ENCODE measurements at regions not wholly inside any gene's neighbourhood (a gene's known extent, or its start where the extent isn't known, plus 50 kb on each side); places are given as distances from the start of the nearest gene placed in this dataset.
"Not testable (repeated sequence)": the region's sequence is repeated elsewhere in the genome, so short reads cannot be mapped to it uniquely, and the experiment has no call there.

- H3K9me3 ChIP-seq; H3K4me3 ChIP-seq; H3K27ac ChIP-seq; intact Hi-C loops (cut with DNase I); H3K4me1 ChIP-seq; H3K36me3 ChIP-seq; H3K27me3 ChIP-seq; ATAC-seq; DNase-seq: not testable (repeated sequence)
- no CpG with 5 or more reads among the region's 15 CpGs for WGBS, 4 donors
Measured at GRCh38 chr21:8406331-8406730, 2115.1 kb upstream of the TPTE start.

DNA sequence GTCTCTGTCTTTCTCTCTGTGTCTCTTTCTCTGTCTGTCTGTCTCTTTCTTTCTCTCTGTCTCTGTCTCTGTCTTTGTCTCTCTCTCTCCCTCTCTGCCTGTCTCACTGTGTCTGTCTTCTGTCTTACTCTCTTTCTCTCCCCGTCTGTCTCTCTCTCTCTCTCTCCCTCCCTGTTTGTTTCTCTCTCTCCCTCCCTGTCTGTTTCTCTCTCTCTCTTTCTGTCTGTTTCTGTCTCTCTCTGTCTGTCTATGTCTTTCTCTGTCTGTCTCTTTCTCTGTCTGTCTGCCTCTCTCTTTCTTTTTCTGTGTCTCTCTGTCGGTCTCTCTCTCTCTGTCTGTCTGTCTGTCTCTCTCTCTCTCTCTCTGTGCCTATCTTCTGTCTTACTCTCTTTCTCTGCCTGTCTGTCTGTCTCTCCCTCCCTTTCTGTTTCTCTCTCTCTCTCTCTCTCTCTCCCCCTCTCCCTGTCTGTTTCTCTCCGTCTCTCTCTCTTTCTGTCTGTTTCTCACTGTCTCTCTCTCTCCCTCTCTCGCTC lies 2110.2 kb upstream of the TPTE start:
- H3K27ac ChIP-seq; DNase-seq; H3K4me1 ChIP-seq; H3K27me3 ChIP-seq; H3K36me3 ChIP-seq; intact Hi-C loops (cut with DNase I); H3K9me3 ChIP-seq; H3K4me3 ChIP-seq: not testable (repeated sequence)
- WGBS, 4 donors = 80% methylated on average over 1 of the region's 4 CpGs; no CpG with 5 or more reads in 3 of the 4 donors
- peak in 3 of 4 donors; percentile 19 to 52 (median 36) for ATAC-seq

- TF ChIP-seq POLR2A (IDR thresholded peaks at IDR 0.05) = peak in 1 of 2 donors; percentile 100
- ATAC-seq (peak; percentile 95 to 98 (median 96)), DNase-seq (peak in 3 of 5 donors; percentile 0 to 7 (median 4))
- H3K9me3 ChIP-seq; H3K36me3 ChIP-seq; H3K27ac ChIP-seq; H3K4me3 ChIP-seq; intact Hi-C loops (cut with DNase I); H3K27me3 ChIP-seq; H3K4me1 ChIP-seq: not testable (repeated sequence)
- WGBS, 4 donors = 59 to 72% methylated on average over 2 of the region's 2 CpGs; no CpG with 5 or more reads in 2 of the 4 donors
Measured at GRCh38 chr21:8419925-8420560, 2101.3 kb upstream of the TPTE start.

- ATAC-seq = peak; percentile 60 to 83 (median 68)
- H3K36me3 ChIP-seq; H3K9me3 ChIP-seq; H3K4me1 ChIP-seq; H3K4me3 ChIP-seq; H3K27me3 ChIP-seq; H3K27ac ChIP-seq; intact Hi-C loops (cut with DNase I); DNase-seq: not testable (repeated sequence)
- WGBS, 4 donors = no CpG with 5 or more reads among the region's 47 CpGs
Measured at GRCh38 chr21:8427790-8428667, 2093.4 kb upstream of the TPTE start.

DNA sequence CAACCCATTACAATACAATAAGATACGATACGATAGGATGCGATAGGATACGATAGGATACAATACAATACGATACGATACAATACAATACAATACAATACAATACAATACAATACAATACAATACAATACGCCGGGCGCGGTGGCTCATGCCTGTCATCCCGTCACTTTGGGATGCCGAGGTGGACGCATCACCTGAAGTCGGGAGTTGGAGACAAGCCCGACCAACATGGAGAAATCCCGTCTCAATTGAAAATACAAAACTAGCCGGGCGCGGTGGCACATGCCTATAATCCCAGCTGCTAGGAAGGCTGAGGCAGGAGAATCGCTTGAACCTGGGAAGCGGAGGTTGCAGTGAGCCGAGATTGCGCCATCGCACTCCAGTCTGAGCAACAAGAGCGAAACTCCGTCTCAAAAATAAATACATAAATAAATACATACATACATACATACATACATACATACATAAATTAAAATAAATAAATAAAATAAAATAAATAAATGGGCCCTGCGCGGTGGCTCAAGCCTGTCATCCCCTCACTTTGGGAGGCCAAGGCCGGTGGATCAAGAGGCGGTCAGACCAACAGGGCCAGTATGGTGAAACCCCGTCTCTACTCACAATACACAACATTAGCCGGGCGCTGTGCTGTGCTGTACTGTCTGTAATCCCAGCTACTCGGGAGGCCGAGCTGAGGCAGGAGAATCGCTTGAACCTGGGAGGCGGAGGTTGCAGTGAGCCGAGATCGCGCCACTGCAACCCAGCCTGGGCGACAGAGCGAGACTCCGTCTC lies 2092.5 kb upstream of the TPTE start:
- intact Hi-C loops (cut with DNase I); DNase-seq; H3K9me3 ChIP-seq; H3K4me3 ChIP-seq; H3K4me1 ChIP-seq; H3K27ac ChIP-seq; H3K27me3 ChIP-seq; H3K36me3 ChIP-seq: not testable (repeated sequence)
- WGBS, 4 donors = no CpG with 5 or more reads among the region's 43 CpGs
- ATAC-seq = peak; percentile 82 to 87 (median 85)

GRCh38 chr21:8434710-8435109 lies 2086.7 kb upstream of the TPTE start:
- DNase-seq; H3K4me1 ChIP-seq; intact Hi-C loops (cut with DNase I); H3K36me3 ChIP-seq; H3K27ac ChIP-seq; H3K27me3 ChIP-seq; ATAC-seq; H3K4me3 ChIP-seq; H3K9me3 ChIP-seq: not testable (repeated sequence)
- WGBS, 4 donors = no CpG with 5 or more reads among the region's 64 CpGs

DNA sequence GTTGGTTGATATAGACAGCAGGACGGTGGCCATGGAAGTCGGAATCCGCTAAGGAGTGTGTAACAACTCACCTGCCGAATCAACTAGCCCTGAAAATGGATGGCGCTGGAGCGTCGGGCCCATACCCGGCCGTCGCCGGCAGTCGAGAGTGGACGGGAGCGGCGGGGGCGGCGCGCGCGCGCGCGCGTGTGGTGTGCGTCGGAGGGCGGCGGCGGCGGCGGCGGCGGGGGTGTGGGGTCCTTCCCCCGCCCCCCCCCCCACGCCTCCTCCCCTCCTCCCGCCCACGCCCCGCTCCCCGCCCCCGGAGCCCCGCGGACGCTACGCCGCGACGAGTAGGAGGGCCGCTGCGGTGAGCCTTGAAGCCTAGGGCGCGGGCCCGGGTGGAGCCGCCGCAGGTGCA lies 2078.3 kb upstream of the TPTE start:
- intact Hi-C loops (cut with DNase I); H3K9me3 ChIP-seq: not testable (repeated sequence)
- WGBS, 4 donors = no CpG with 5 or more reads among the region's 54 CpGs

DNA sequence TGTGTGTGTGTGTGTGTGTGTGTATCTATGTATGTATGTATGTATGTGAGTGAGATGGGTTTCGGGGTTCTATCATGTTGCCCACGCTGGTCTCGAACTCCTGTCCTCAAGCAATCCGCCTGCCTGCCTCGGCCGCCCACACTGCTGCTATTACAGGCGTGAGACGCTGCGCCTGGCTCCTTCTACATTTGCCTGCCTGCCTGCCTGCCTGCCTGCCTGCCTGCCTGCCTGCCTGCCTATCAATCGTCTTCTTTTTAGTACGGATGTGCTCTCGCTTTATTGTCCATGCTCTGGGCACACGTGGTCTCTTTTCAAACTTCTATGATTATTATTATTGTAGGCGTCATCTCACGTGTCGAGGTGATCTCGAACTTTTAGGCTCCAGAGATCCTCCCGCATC lies 2071.6 kb upstream of the TPTE start:
- H3K9me3 ChIP-seq; H3K4me1 ChIP-seq; H3K36me3 ChIP-seq; DNase-seq; H3K4me3 ChIP-seq; H3K27ac ChIP-seq; H3K27me3 ChIP-seq; intact Hi-C loops (cut with DNase I): not testable (repeated sequence)
- peak in 2 of 4 donors; percentile 12 to 65 for ATAC-seq
- no CpG with 5 or more reads among the region's 18 CpGs for WGBS, 4 donors

More for the DNA sequence above, 2078.3 kb upstream of the TPTE start:
- H3K4me1 ChIP-seq, DNase-seq, H3K36me3 ChIP-seq, H3K4me3 ChIP-seq, H3K27me3 ChIP-seq, H3K27ac ChIP-seq: not testable (repeated sequence)
- peak in 1 of 4 donors; percentile 60 for ATAC-seq

DNA sequence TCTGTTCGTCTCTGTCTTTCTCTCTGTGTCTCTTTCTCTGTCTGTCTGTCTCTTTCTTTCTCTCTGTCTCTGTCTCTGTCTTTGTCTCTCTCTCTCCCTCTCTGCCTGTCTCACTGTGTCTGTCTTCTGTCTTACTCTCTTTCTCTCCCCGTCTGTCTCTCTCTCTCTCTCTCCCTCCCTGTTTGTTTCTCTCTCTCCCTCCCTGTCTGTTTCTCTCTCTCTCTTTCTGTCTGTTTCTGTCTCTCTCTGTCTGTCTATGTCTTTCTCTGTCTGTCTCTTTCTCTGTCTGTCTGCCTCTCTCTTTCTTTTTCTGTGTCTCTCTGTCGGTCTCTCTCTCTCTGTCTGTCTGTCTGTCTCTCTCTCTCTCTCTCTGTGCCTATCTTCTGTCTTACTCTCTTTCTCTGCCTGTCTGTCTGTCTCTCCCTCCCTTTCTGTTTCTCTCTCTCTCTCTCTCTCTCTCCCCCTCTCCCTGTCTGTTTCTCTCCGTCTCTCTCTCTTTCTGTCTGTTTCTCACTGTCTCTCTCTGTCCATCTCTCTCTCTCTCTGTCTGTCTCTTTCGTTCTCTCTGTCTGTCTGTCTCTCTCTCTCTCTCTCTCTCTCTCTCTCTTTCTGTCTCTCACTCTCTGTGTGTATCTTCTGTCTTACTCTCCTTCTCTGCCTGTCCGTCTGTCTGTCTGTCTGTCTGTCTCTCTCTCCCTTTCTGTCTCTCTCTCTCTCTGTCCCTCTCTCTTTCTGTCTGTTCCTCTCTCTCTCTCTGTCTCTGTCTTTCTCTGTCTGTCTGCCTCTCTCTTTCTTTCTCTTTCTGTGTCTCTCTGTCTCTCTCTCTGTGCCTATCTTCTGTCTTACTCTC lies 2065.9 kb upstream of the TPTE start:
- H3K4me1 ChIP-seq; H3K27ac ChIP-seq; DNase-seq; H3K9me3 ChIP-seq; intact Hi-C loops (cut with DNase I); H3K4me3 ChIP-seq; H3K36me3 ChIP-seq; H3K27me3 ChIP-seq: not testable (repeated sequence)
- WGBS, 4 donors = no CpG with 5 or more reads among the region's 6 CpGs
- peak; percentile 62 to 87 (median 80) for ATAC-seq

All from heart left ventricle (tissue), 16 donors.